ENCODE measurements at regions not wholly inside any gene's neighbourhood (a gene's known extent, or its start where the extent isn't known, plus 50 kb on each side); places are given as distances from the start of the nearest gene placed in this dataset.

DNA sequence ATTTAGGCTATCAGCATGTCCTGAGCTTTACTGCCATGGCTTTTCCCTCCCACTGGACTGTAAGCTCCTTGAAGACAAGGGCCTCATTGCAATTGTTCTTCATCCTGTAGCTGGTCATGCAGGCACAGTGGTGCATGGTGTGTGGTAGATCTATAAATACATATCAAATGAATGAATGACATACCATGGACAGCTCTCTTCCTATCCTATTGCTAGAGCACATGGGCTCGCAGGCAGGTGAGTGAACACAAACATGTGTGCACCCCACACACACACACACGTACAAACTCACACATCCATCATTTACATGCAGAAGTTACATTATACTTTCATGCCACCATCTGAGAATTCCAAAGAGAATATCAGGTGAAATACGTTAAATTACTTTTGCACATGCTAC lies 172.9 kb upstream of the RUNX1 start:
- DNase-seq (ENCODE audit: low read depth), result no peak

DNA sequence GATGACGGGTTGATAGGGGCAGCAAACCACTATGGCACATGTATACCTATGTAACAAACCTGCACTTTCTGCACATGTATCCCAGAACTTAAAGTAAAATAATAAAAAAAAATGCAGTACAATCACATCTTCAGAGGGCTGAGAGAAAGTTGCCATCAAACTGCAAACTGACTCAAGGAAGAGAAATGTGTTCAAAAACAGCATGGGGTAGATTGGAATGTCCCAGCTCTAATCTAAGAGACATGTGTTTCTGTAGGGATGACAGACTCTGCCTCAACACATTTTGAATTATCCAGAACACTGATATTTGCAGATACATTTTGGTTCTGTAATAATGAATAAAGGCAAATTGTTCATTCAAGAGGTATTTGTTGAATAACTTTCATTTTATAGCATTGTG lies 171.2 kb upstream of the RUNX1 start:
- DNase-seq (ENCODE audit: low read depth), result no peak

DNA sequence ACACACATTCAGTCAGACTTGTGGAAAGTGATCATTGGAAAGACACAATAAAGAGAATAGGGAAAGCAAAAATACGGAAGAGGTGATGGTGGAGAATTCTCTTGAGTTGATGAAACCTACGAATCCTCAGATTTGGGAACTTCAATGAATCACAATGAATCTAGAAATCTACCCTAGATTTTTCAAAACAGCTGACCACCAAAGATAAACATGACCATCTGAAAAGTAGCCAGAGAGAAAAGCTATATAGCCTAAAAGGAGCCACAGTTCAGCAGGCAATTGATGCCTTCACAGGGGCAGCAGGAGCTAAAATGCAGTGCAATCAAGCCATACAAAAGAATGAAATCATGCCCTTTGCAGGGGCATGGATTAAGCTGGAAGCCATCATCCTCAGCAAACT lies 170.6 kb upstream of the RUNX1 start:
- DNase-seq (ENCODE audit: low read depth), result no peak

DNA sequence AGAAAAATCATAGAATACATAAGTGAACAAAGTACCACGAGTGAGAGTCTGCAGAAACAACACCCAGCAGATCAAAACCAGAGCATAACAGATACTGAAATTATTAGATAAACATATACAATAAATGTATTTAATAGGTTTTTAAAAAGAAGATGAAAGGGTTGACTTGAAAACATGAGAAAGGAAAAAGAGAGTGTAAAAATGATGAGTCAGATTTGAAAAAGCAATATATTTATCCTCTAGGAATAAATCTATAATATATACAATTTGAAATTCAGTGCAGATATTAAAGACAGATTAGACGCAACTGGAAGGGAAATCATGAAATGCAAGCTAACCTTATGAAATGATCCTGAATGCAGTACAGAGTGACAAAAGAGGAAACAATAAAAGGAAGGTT lies 170.2 kb upstream of the RUNX1 start:
- DNase-seq (ENCODE audit: low read depth), result no peak

DNA sequence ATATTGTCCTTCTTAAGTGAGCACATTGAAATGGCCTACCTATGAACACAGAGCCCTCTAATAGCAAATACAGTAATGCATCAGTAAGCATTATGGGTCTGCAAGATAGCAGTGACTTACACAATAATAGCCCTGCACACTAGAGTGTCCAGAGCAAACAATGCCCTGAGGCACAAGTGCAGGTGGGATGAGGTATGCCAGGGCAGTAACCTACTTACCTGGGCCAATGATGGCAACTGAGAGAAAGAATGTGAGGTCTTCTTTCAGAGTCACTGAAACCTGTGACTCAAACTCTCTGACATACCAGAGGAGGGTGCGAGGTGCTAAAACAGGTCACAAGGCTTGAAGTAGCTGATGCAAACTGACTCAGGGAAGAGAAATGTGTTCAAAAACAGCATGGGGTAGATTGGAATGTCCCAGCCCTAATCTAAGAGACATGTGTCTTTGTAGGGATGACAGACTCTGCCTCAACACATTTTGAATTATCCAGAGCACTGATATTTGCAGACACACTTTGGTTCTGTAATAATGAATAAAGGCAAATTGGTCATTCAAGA lies 168.5 kb upstream of the RUNX1 start:
- DNase-seq (ENCODE audit: low read depth), result no peak

DNA sequence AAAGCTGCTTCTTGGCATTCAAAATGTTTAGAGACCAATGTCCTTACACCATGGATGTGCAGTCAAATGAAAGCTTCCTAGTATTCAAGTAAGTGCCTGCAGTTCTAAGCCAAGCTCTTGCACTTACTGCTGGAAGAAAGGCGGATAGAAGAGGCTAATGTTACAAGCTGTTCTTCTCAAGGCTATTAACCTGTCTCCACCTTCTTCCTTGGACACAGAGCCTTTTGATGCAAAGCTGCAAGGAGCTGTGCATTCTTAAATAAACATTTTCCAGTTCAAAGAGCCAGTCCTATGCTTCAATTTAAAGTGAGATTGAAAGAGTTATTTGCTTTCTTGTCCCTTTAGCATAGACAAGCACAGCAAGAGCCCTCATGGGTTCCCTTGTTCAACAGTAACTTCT lies 167.9 kb upstream of the RUNX1 start:
- no peak for DNase-seq (ENCODE audit: low read depth)

DNA sequence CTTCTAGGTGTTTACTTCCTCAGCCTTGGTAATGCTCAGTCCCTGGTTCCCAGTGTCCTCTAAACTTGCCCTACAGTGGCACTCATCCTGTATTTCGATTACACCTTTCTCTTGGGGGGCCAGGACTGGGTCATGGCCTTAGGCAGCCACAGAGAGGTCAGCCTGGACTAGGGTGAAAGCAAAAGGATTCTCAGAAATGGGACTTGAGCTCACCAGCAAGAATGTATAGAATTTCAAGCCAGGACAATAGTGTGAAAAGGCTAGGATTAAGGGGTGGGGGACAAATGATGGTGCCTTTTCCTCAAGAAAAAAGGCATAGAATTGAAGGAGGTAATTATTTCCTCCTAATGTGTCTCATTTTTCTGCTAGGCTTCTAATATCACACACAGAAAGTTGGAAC lies 166.8 kb upstream of the RUNX1 start:
- DNase-seq (ENCODE audit: low read depth), result no peak

DNA sequence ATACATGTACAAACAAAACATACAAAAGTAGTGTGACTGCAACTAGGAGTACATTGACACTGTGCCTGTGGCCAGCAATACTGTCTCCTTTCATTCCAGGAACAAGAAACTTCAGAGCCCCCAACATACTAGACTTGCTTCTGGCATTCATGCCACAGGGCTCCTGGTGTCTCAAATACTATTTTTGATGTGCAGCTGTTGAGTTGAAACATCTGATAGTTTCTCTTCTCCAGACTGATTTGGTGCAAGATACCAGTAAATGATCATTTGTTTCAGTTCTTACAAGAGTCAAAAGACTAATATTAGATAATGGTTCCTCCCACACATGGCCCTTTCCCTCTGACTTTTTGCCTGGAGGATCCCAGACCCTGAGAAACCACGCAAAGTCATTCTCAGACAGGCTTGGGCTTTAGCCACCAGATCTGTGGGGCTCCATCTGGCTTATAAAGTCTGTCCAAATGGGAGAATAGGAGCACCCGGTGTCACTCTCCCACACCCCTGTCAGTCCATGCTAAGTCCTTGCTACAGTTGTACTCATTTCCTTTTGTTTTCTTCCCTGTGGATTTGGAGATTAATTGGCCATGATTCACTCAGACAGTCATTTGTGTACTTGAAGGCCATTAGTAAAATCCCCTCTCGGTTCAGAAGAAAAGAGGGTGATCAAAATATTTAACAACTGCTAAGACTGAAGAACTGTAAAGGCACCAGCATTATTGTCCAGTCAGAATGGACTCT lies 163.5 kb upstream of the RUNX1 start:
- no peak for DNase-seq (ENCODE audit: low read depth)

DNA sequence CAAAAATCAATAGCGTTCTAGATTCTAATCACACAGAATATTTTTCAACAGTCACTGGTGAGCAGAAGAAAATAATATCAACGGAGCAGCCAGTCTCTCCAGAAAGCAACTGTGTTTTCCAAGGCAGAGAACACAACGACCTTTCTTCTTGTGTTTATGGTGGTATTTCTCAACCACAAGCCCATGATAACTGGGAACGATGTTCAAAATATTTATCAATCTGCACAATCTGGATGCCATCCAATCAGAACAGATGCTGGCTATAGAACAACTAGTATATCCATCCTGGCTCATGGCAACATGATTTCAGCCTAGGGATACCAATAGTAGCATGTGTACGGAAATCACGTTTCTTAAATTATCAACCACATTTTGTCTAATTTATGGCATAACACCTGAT lies 162.7 kb upstream of the RUNX1 start:
- DNase-seq (ENCODE audit: low read depth), result no peak

DNA sequence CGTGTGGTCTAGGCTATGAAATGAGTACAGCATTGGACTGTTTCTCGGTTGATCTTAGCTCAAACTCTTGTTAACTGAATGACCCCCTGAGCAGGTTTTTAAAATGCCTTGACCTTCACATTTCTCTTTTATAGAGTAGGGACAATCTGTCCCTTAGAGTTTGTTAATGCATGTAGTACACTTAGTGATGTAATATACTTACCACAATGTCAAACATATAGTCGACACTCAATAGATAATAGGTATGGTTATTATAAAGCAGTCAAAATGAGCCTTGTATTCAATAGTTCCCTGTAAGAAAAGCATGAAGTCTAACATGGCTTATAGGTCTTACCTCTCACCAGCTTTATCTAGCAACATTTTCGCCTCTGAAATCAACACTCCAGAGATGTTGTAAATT lies 161.0 kb upstream of the RUNX1 start:
- DNase-seq (ENCODE audit: low read depth), result no peak

DNA sequence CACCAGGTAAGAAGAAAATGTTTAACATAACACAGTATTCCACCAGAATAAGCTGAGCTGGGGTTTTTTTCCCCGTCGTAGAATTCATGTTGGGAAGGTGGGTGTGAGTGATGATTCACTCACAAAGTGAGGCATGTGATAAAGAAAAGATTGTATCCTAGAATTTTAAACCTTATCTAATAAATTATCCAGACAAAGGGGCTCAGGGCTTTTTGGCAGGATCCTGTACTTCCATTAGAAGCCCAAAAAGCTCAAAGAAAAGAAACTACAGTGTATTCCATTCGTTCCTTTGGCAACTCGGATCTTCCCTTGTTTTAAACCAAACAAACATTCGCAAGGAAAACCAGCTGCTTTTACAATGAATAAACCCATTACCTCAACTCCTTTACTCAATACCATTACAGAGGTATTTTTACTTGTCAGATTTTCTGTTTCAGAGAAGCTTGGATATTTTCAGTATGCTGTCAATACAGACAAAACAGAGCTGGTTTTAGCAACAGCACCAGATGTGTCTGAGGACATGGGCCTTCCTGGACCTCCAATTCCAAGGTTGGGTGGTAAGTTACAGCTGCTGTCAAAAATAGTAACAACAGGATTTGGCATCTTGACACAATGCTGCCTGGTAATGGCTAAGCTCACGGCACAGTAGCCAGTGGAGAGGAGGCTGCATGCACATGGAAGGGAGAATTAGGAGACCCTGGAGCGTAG lies 159.9 kb upstream of the RUNX1 start:
- DNase-seq (ENCODE audit: low read depth), result no peak

DNA sequence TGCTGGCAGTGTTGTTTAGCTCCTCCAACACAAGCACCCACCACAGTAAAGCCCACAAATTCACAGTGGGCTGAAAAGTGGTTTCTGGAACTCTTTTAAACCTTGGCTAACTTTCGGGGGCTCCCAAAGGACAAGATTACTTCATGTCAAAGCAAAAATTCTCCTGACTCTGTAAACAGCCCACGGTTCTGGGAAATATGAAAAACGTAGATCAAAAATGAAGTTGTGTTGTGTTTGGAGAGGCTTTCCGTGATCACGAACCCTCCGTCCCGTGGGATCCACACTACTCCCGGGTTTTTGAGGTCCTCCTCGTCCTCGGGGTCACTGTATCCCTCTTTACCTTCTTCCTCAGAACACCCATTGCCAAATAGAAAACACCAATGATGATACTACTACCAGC lies 159.0 kb upstream of the RUNX1 start:
- DNase-seq (ENCODE audit: low read depth), result no peak

DNA sequence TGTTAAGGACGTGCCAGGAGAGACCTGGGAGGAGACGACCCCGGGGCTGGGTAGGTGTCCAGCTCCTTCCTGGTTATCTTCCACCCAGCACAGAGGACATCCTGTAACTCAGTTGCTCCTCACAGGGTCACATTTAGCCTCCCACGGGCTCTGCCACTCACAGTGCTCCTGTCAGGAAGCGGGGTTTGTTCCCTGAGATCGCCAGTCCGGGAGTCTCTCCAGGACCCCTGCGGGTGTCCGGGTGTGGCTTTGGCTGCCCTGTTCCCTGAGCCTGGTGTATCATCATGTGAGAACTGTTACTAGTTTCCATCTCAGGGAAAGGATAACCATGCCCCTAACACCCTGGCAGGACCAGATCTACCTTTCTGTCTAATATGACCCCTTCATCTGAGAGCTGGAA lies 158.2 kb upstream of the RUNX1 start:
- no peak for DNase-seq (ENCODE audit: low read depth)

DNA sequence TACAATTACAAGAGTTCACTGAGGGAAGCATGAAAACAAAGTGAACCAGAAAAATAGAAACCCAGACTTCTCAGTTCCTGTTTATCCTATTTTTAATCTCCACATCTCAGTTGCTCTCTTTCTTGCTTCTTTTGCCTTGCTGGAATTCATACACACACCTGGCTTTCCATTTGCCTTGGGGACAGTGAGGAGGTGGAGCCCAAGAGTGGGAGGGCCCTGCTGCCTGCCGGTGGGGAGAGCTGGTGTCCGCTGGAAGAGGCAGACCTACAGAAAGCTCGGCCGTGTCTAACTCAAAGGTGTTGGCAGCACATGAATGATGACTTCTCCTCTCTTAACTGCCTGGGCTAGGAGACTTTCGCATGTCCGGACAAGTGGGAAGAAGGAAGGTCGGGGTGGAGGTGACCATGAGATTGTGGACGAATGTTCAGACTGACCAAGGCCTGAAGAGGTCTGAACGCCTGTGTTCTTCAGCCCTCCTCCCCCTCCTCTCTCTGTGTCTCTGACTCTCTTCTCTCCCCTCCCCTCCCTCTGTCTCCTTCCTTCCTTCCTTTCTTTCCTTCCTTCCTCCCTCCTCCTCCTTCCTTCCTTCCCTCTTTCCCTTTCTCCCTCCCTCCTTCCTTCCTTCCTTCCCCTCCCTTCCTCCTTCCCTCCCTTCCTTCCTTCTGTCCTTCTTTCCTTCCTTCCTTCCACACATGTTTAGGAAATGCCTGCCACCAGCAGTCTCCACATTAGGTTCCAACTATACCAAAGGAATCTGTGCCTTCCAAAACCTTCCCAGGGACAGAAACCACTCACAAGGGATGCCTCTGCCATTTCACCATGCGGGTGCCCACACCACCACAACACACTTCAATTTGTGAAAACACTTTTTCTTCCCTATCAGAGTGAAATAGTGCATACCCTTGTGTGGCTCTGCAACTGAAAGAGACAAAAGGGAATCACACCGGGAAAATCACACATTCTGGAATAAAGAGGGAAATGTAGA lies 157.3 kb upstream of the RUNX1 start:
- no peak for DNase-seq (ENCODE audit: low read depth)

DNA sequence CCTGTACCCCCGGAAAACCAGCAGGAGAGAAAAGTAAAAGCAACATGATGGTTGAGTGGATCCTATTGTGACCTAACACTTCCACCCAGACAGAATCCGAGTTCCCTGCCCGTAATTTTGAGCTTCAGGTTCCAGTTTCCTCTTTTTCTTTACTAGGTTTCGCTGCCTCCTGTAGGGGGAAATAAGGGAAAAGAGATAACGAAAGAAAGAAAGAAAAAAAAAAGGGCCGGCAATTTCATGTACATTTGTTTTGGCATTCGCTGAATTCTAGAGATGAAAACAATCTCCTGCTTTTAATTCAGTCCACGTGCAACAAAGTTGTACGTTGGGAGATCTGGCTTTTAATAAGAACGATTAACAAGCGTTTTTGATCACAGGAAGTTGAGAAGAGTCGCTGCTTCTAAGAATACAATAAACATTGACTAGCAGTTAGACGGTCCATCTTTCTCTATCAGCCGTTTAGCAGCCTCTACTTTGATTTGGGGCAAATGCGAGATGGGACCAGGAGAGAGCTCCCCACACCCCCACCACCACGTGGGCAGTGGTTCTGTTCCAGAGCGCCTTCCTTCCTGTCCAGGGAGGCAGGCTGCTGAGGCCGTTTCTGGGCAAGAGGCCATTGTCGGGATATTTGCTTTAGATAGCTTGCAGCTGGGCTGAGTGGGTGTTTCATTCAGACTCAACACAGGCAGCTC lies 155.9 kb upstream of the RUNX1 start:
- DNase-seq (ENCODE audit: low read depth), result no peak

DNA sequence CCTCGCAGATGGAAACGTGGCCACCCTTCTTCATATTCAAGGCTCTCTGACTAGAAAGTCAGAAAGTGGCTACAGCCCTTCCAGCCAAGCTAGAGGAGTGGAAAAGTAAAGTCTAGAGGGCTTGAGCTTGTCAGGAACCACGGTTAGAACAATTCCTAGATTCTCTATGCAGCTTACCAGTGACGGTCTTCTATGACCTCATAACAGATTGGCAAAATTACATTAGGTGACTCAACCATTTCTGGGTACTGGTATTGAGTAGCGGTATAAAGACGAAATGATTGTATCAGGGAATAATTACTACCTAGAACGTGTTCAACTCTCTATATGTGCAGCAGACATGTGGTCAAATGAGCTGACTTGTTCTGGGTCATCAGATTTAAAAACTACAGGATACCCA lies 155.0 kb upstream of the RUNX1 start:
- no peak for DNase-seq (ENCODE audit: low read depth)

DNA sequence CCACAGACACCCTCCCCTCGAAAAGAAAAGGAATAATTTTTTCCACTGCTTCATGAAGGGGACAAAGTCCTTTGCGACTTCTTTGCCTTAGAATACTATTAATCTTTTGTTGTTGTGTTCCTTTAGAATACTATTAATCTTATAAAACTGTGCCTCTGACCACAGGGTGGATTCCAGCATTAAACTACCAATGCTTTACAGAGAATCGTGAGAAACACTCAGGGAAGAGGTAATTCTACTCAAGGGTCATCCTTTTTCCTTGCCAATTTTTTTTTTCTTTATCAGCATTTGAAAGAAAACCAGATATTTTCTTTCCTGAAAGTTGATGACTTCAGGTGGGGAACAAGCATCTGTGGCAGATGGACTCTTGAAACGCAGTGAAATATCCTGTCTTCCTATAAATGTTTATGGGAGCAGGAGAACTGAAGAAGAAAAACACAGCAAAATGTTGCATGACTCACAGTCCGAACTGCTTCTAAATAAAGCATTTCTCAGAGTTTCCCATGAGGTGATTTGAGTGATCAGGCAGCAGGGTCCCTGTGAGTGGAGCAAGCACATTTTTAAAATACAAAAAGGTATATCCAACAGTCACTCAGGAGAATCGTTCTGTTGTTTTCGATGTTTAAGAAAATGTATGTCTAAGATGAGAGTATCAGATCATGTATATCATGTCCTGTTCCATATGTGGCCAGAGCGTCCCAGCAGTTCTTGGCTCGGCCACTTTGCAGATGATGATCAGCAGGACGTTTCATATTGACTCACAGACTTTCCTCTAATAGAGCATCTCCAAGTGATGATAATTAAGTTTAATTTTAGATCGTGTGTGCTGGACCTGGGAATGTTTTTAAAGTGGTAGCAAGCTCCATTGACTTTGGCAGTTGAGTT lies 154.2 kb upstream of the RUNX1 start:
- DNase-seq (ENCODE audit: low read depth), result no peak

DNA sequence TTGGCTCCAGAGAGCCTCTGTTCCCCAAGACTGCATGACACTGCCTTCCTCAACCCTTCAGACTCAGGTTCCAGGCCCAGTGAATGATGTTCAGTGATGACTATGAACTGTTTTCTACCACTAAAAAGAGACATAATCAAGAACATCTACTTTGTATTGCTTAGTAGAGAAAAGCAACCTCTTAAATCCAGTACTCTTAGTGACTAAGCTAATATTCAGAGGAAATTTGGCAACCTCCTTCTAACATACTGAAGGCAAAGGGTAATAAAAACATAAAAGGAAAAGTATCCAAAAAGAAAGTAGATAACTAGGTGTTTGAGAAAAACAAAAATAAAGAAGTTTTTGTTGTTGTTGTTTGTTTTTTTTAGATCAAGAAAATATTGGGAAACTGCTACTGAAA lies 153.3 kb upstream of the RUNX1 start:
- no peak for DNase-seq (ENCODE audit: low read depth)

DNA sequence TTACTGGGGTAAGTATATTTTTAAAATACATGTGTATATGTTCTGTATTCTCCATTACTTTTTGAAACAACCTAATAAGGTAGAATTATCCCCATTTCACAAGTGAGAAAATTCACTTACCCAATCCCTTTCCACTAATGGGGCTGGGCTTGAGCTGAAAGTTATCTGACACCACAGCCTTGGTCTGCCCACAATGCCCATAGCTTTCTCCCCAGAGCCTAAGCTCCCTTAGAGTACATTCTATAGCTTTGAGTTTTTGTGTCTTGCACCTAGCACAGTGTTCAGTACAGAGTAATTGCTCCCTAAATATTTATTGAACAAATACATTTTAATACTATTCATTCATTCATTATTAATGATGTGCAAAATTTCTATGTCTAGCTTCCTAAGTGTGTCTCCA lies 152.7 kb upstream of the RUNX1 start:
- no peak for DNase-seq (ENCODE audit: low read depth)

DNA sequence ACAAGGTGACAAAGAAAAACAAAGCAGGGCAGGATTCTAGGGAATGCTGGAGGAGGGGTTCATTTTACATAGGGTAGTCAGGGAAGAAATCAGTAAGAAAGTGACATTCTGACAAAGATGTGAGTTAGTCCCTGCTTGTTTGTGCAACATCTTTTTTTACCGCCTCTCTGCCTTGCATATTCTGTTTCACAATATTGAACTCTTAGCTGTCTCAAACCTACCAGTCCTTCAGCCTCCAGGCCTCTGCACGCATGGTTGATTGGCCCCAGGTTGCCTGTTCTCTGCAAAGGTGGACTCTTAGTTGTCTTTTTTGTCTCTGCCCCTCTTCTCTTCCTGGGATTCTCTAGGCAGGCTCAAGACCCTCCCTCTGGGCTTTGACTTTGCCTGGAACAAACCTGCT lies 152.2 kb upstream of the RUNX1 start:
- no peak for DNase-seq (ENCODE audit: low read depth)

DNA sequence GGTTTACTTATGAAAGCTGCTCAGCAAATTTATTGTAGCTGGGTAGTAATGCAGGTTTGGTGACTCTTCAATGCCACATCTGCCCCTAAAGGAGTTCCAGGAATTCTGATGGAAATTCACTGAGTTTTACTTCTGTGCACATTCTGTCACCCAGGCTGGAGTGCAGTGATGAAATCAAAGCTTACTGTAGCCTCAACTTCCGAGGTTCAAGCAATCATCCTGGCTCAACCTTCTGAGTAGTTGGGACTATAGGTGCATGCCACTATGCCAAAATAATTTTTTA lies 150.6 kb upstream of the RUNX1 start:
- no peak for DNase-seq (ENCODE audit: low read depth)
